Prostate gland (tissue), 2 donors: ENCODE measurements at regions not wholly inside any gene's neighbourhood (a gene's known extent, or its start where the extent isn't known, plus 50 kb on each side); places are given as distances from the start of the nearest gene placed in this dataset.

Experiments
- DNase-seq: peaks from one replicate; pipeline ENCODE4 v3.0.0-alpha.2; 2019; ENCODE audit warnings: low spot score
- H3K27ac ChIP-seq, 2 donors: fragments of 200-600 bp; sonication (generic); 2 replicates each; pipeline ENCODE4 v1.5.1; 2017 to 2019
- H3K27me3 ChIP-seq: fragments of 200-600 bp; sonication (generic); replicated peaks from 2 replicates; pipeline ENCODE4 v1.5.1; 2019; ENCODE audit not compliant: insufficient read depth
- H3K36me3 ChIP-seq, 2 donors: fragments of 200-600 bp; sonication (generic); 1 replicate in 1 of 2; 2 replicates in 1 of 2; pipeline versions ENCODE4 v1.5.1 to v1.8.1; 2017 to 2019
- H3K4me1 ChIP-seq: fragments of 200-600 bp; sonication (generic); replicated peaks from 2 replicates; pipeline ENCODE4 v1.5.1; 2019
- H3K4me3 ChIP-seq, 2 donors: fragments of 200-600 bp; sonication (generic); 2 replicates each; pipeline ENCODE4 v1.5.1; 2017 to 2019
- H3K9me3 ChIP-seq: fragments of 200-600 bp; sonication (generic); 2 replicates; pipeline ENCODE4 v1.5.1; 2017
- CTCF ChIP-seq, 4 experiments: fragments of 200-600 bp in 2 of 4; fragments of 450-650 bp in 2 of 4; sonication (generic) in 2 of 4; IDR thresholded peaks; 1 replicate in 3 of 4; 2 replicates in 1 of 4; pipeline ENCODE4 v1.5.1; 2016 to 2019; ENCODE audit warnings: antibody characterized with exemption in 4 of 4, mild to moderate bottlenecking in 2 of 4, moderate library complexity in 2 of 4
- POLR2A ChIP-seq: fragments of 450-650 bp; IDR thresholded peaks from one replicate; pipeline ENCODE4 v1.6.1; 2016; ENCODE audit warnings: antibody characterized with exemption, mild to moderate bottlenecking
- POLR2AphosphoS5 ChIP-seq: sonication (generic); formaldehyde crosslinking; IDR thresholded peaks from one replicate; pipeline ENCODE4 v1.6.1; 2017; ENCODE audit warnings: antibody characterized with exemption
- WGBS: methylation state at CpG from one replicate; pipeline ENCODE4 v1.1.5; 2018; 5-methylcytosine and 5-hydroxymethylcytosine counted together
- intact Hi-C: fragments of 100-400 bp; cut with DNase I; formaldehyde crosslinking; loops from one replicate; pipeline ENCODE4 v1.14.2; 2022

- WGBS, result 64% methylated on average over 1 of the region's 1 CpG
- TF ChIP-seq CTCF (IDR thresholded peaks at IDR 0.05) (no peak), POLR2A (no peak), POLR2AphosphoS5 (no peak)
- no peaks in the 10 kb centered on the region for H3K27me3 ChIP-seq
- H3K9me3 ChIP-seq, result no peaks in the 10 kb centered on the region
- intact Hi-C loops, result no loop called here
- no peak for DNase-seq
- no peak overlapping the region for H3K27ac ChIP-seq
- H3K36me3 ChIP-seq, result no peaks in the 10 kb centered on the region
- H3K4me3 ChIP-seq, result no peak overlapping the region
- H3K4me1 ChIP-seq, result no peaks in the 10 kb centered on the region
These were observed 179.4 kb upstream of the PACRGL start for GRCh38 chr4:20520901-20521300.

- Histone ChIP-seq H3K36me3 (no peaks in the 10 kb centered on the region), H3K9me3 (no peaks in the 10 kb centered on the region), H3K4me3 (no peak overlapping the region), H3K4me1 (no peaks in the 10 kb centered on the region), H3K27ac (no peak overlapping the region), H3K27me3 (no peaks in the 10 kb centered on the region)
- 79% methylated on average over 1 of the region's 1 CpG for WGBS
- intact Hi-C loops, result no loop called here
- no peak for DNase-seq
- TF ChIP-seq POLR2AphosphoS5, result no peak
- TF ChIP-seq POLR2A, result no peak
- no peak for TF ChIP-seq CTCF (IDR thresholded peaks at IDR 0.05)
These were observed 171.8 kb upstream of the PACRGL start for GRCh38 chr4:20528508-20528907.

GRCh38 chr4:20529691-20530090 lies 170.6 kb upstream of the PACRGL start:
- no peaks in the 10 kb centered on the region for H3K27me3 ChIP-seq
- H3K4me1 ChIP-seq, result no peaks in the 10 kb centered on the region
- 40% methylated on average over 1 of the region's 1 CpG for WGBS
- DNase-seq, result no peak
- H3K27ac ChIP-seq, result no peak overlapping the region
- no peaks in the 10 kb centered on the region for H3K36me3 ChIP-seq
- TF ChIP-seq POLR2AphosphoS5, result no peak
- no peak for TF ChIP-seq POLR2A
- TF ChIP-seq CTCF (IDR thresholded peaks at IDR 0.05), result no peak
- H3K9me3 ChIP-seq, result no peaks in the 10 kb centered on the region
- intact Hi-C loops, result no loop called here
- H3K4me3 ChIP-seq, result no peak overlapping the region

GRCh38 chr4:20532116-20532790 lies 168.0 kb upstream of the PACRGL start:
- Histone ChIP-seq H3K4me3 (no peak overlapping the region), H3K4me1 (no peaks in the 10 kb centered on the region), H3K27me3 (no peaks in the 10 kb centered on the region), H3K27ac (no peak overlapping the region), H3K9me3 (no peaks in the 10 kb centered on the region), H3K36me3 (no peaks in the 10 kb centered on the region)
- 96% methylated on average over 3 of the region's 3 CpGs for WGBS
- no peak for DNase-seq
- no peak for TF ChIP-seq POLR2AphosphoS5
- intact Hi-C loops, result no loop called here

GRCh38 chr4:20532871-20533870 lies 167.1 kb upstream of the PACRGL start:
- H3K4me1 ChIP-seq, result no peaks in the 10 kb centered on the region
- TF ChIP-seq CTCF (IDR thresholded peaks at IDR 0.05), result no peak
- TF ChIP-seq POLR2AphosphoS5, result no peak
- TF ChIP-seq POLR2A, result no peak
- no peaks in the 10 kb centered on the region for H3K9me3 ChIP-seq
- 81% methylated on average over 5 of the region's 5 CpGs for WGBS
- H3K27ac ChIP-seq, result no peak overlapping the region
- no peak overlapping the region for H3K4me3 ChIP-seq
- intact Hi-C loops, result no loop called here
- DNase-seq, result no peak
- no peaks in the 10 kb centered on the region for H3K36me3 ChIP-seq
- H3K27me3 ChIP-seq, result no peaks in the 10 kb centered on the region
